ENCODE measurements at regions not wholly inside any gene's neighbourhood (a gene's known extent, or its start where the extent isn't known, plus 50 kb on each side); places are given as distances from the start of the nearest gene placed in this dataset.

DNA sequence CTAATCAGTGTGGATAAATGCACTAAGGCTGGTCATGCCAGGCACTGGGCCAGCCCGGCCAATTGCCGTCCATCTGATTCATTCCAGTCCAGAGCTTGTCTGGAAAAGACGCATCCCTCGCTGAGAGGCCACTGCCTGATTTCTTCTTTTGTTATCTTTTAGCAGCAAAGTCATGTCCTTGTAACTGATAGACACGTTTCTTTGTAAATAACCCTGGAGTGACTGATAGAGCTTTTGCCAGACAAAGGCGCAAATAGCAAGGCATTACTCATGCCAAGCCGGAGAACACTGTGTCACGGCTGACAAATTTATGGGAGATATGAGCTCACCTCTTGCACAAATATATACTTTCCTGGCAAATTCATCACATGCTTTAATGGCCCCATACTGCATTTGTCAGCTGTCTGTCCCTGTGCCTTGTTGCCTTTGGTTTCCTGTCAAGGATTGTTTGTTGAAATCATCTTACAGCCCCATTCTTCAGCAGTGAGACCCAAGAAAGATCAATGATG lies 164.4 kb downstream of the ETAA1 start:
- Histone ChIP-seq H3K9me3 (ENCODE audit: insufficient read depth, low read depth, low read length) (no peaks in the 10 kb centered on the region), H3K27ac (ENCODE audit: low read length) (no peak overlapping the region), H3K4me1 (ENCODE audit: insufficient read depth, low read length) (no peaks in the 10 kb centered on the region), H3K27me3 (ENCODE audit: insufficient read depth, low read length) (no peaks in the 10 kb centered on the region), H3K9ac (ENCODE audit: low read depth, low read length) (no peak overlapping the region), H3K4me3 (ENCODE audit: low read length) (no peak overlapping the region), H3K36me3 (ENCODE audit: insufficient read depth, low read depth, low read length) (no peaks in the 10 kb centered on the region)

DNA sequence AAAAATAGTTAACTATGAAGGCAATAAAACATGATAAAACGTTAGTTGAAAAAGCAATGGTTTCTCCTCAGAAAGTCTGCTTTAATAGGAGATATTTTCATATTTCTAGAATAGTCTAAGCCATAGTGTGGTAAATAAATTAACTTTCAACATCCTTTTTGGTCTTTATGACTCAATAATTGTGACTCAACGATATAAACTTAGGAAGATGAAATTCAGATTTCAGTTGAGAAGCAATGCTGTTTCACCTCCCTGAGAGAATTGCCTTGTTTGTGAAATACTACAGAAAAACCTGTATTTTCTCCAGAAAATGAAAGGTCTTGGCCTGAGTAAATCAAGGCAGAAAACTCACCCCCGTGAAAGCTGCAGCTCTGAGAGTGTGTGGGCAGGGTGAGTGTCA lies 166.9 kb downstream of the ETAA1 start:
- H3K36me3 ChIP-seq (ENCODE audit: insufficient read depth, low read depth, low read length) = no peaks in the 10 kb centered on the region
- no peaks in the 10 kb centered on the region for H3K27me3 ChIP-seq (ENCODE audit: insufficient read depth, low read length)
- no peaks in the 10 kb centered on the region for H3K9me3 ChIP-seq (ENCODE audit: insufficient read depth, low read depth, low read length)
- no peak overlapping the region for H3K27ac ChIP-seq (ENCODE audit: low read length)
- no peak overlapping the region for H3K9ac ChIP-seq (ENCODE audit: low read depth, low read length)
- no peaks in the 10 kb centered on the region for H3K4me1 ChIP-seq (ENCODE audit: insufficient read depth, low read length)
- H3K4me3 ChIP-seq (ENCODE audit: low read length) = no peak overlapping the region

GRCh38 chr2:67564626-67565025 lies 167.5 kb downstream of the ETAA1 start:
- Histone ChIP-seq H3K36me3 (ENCODE audit: insufficient read depth, low read depth, low read length) (no peaks in the 10 kb centered on the region), H3K4me3 (ENCODE audit: low read length) (no peak overlapping the region), H3K9ac (ENCODE audit: low read depth, low read length) (no peak overlapping the region), H3K27ac (ENCODE audit: low read length) (no peak overlapping the region), H3K4me1 (ENCODE audit: insufficient read depth, low read length) (no peaks in the 10 kb centered on the region), H3K9me3 (ENCODE audit: insufficient read depth, low read depth, low read length) (no peaks in the 10 kb centered on the region), H3K27me3 (ENCODE audit: insufficient read depth, low read length) (no peaks in the 10 kb centered on the region)

DNA sequence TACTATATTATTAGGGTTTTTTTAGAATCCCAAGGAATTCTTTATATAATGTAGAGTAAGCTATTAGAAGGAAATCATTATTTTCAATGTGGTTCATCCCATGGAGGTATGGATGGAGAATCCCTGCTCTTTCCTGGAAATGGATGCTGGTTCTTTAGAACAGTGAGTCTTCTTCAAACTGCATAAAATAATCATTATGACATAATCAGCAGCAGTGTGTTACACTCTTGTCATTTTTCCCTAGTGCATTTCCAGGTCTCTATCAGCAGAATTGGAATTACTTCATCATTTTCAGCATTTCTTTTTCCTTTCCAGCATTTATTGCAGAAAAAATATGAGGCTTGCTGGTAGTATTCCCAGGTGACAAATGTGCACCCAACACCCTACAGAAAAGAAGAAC lies 168.1 kb downstream of the ETAA1 start:
- no peaks in the 10 kb centered on the region for H3K4me1 ChIP-seq (ENCODE audit: insufficient read depth, low read length)
- H3K27ac ChIP-seq (ENCODE audit: low read length) = no peak overlapping the region
- no peak overlapping the region for H3K4me3 ChIP-seq (ENCODE audit: low read length)
- no peak overlapping the region for H3K9ac ChIP-seq (ENCODE audit: low read depth, low read length)
- H3K36me3 ChIP-seq (ENCODE audit: insufficient read depth, low read depth, low read length) = no peaks in the 10 kb centered on the region
- no peaks in the 10 kb centered on the region for H3K9me3 ChIP-seq (ENCODE audit: insufficient read depth, low read depth, low read length)
- H3K27me3 ChIP-seq (ENCODE audit: insufficient read depth, low read length) = no peaks in the 10 kb centered on the region

DNA sequence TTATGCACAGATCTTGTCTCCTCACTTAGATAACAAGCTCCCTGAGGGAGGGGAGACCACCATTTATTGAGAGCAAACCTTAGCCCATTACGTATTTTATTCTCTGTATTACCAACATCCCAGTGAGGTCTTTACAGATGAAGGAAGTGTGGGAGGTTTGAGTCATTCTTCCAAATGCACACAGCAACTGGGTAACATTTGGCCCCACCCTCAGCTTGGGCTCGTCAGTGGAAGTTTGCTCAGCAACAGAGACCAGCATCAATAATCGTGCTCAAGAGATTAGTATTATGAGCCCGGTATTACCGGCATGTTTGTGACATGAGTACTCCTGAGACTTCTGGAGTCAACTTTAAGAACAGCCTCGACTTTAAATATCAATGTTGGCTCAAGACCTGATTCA lies 168.6 kb downstream of the ETAA1 start:
- H3K4me1 ChIP-seq (ENCODE audit: insufficient read depth, low read length) = no peaks in the 10 kb centered on the region
- no peak overlapping the region for H3K27ac ChIP-seq (ENCODE audit: low read length)

DNA sequence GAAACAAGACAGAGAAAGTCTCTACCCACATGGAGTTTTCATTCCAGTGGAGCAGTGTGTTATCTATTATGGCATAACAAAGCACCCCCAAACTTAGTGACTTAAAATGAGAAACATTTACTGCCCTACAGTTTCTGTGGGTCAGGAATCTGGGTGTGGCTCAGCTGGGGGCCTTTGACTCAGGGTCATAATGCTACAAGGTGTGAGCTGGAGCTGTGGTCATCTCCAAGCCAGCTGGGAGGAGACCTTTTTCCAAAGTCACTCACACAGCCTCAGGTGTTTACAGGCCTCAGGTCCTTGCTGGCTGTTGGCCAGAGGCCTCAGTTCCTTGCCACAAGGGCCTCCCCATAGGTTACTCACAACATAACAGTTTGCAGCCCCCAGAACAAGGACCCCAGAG lies 169.2 kb downstream of the ETAA1 start:
- H3K4me1 ChIP-seq (ENCODE audit: insufficient read depth, low read length) = no peaks in the 10 kb centered on the region
- H3K27ac ChIP-seq (ENCODE audit: low read length) = no peak overlapping the region
- H3K36me3 ChIP-seq (ENCODE audit: insufficient read depth, low read depth, low read length) = no peaks in the 10 kb centered on the region
- H3K9ac ChIP-seq (ENCODE audit: low read depth, low read length) = no peak overlapping the region
- H3K9me3 ChIP-seq (ENCODE audit: insufficient read depth, low read depth, low read length) = no peaks in the 10 kb centered on the region
- H3K27me3 ChIP-seq (ENCODE audit: insufficient read depth, low read length) = no peaks in the 10 kb centered on the region
- H3K4me3 ChIP-seq (ENCODE audit: low read length) = no peak overlapping the region

More for the DNA sequence above, 168.6 kb downstream of the ETAA1 start:
- no peaks in the 10 kb centered on the region for H3K36me3 ChIP-seq (ENCODE audit: insufficient read depth, low read depth, low read length)
- H3K27me3 ChIP-seq (ENCODE audit: insufficient read depth, low read length) = no peaks in the 10 kb centered on the region
- H3K9me3 ChIP-seq (ENCODE audit: insufficient read depth, low read depth, low read length) = no peaks in the 10 kb centered on the region
- no peak overlapping the region for H3K9ac ChIP-seq (ENCODE audit: low read depth, low read length)
- H3K4me3 ChIP-seq (ENCODE audit: low read length) = no peak overlapping the region

DNA sequence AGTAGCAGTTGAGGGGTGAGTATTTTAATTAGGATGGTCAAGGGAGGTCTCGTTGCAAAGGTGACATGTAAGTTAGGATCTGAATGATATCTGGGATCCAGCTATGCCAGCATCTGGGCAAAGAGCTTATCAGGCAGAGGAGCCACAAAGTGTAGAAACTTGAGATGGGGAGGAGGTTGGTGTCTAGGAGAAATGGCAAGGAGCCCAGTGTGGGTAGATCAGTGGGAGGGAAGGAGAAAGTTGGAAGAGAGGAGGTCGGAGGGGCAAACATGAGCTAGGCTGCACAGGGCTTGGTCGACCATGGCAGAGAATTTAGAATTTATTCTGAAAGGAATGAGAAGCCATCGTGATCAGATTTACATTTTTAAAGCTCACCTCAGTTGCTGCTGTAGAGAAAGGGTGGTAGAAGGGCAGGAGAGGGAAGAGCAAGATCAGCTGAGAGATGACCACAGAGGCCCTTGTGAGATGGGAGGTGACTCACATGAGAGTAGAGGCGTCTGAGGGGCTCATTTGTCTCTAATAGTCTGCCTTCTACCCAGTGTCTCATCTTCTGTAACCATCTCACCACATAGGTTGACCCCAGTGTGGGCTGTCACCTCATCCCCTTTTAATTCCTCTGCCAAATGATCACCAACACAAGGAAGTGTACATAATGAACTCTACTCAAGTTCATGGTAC lies 170.0 kb downstream of the ETAA1 start:
- no peaks in the 10 kb centered on the region for H3K36me3 ChIP-seq (ENCODE audit: insufficient read depth, low read depth, low read length)
- no peaks in the 10 kb centered on the region for H3K9me3 ChIP-seq (ENCODE audit: insufficient read depth, low read depth, low read length)
- no peaks in the 10 kb centered on the region for H3K27me3 ChIP-seq (ENCODE audit: insufficient read depth, low read length)
- H3K4me1 ChIP-seq (ENCODE audit: insufficient read depth, low read length) = no peaks in the 10 kb centered on the region
- no peak overlapping the region for H3K27ac ChIP-seq (ENCODE audit: low read length)
- H3K4me3 ChIP-seq (ENCODE audit: low read length) = no peak overlapping the region
- H3K9ac ChIP-seq (ENCODE audit: low read depth, low read length) = no peak overlapping the region

GRCh38 chr2:67567886-67568285 lies 170.8 kb downstream of the ETAA1 start:
- H3K9me3 ChIP-seq (ENCODE audit: insufficient read depth, low read depth, low read length) = no peaks in the 10 kb centered on the region
- H3K36me3 ChIP-seq (ENCODE audit: insufficient read depth, low read depth, low read length) = no peaks in the 10 kb centered on the region
- H3K4me1 ChIP-seq (ENCODE audit: insufficient read depth, low read length) = no peaks in the 10 kb centered on the region
- no peak overlapping the region for H3K27ac ChIP-seq (ENCODE audit: low read length)
- no peak overlapping the region for H3K9ac ChIP-seq (ENCODE audit: low read depth, low read length)
- H3K4me3 ChIP-seq (ENCODE audit: low read length) = no peak overlapping the region
- H3K27me3 ChIP-seq (ENCODE audit: insufficient read depth, low read length) = no peaks in the 10 kb centered on the region

GRCh38 chr2:67570611-67571010 lies 173.5 kb downstream of the ETAA1 start:
- Histone ChIP-seq H3K36me3 (ENCODE audit: insufficient read depth, low read depth, low read length) (no peaks in the 10 kb centered on the region), H3K4me3 (ENCODE audit: low read length) (no peak overlapping the region), H3K27me3 (ENCODE audit: insufficient read depth, low read length) (no peaks in the 10 kb centered on the region), H3K9me3 (ENCODE audit: insufficient read depth, low read depth, low read length) (no peaks in the 10 kb centered on the region), H3K4me1 (ENCODE audit: insufficient read depth, low read length) (no peaks in the 10 kb centered on the region), H3K9ac (ENCODE audit: low read depth, low read length) (no peak overlapping the region), H3K27ac (ENCODE audit: low read length) (no peak overlapping the region)

DNA sequence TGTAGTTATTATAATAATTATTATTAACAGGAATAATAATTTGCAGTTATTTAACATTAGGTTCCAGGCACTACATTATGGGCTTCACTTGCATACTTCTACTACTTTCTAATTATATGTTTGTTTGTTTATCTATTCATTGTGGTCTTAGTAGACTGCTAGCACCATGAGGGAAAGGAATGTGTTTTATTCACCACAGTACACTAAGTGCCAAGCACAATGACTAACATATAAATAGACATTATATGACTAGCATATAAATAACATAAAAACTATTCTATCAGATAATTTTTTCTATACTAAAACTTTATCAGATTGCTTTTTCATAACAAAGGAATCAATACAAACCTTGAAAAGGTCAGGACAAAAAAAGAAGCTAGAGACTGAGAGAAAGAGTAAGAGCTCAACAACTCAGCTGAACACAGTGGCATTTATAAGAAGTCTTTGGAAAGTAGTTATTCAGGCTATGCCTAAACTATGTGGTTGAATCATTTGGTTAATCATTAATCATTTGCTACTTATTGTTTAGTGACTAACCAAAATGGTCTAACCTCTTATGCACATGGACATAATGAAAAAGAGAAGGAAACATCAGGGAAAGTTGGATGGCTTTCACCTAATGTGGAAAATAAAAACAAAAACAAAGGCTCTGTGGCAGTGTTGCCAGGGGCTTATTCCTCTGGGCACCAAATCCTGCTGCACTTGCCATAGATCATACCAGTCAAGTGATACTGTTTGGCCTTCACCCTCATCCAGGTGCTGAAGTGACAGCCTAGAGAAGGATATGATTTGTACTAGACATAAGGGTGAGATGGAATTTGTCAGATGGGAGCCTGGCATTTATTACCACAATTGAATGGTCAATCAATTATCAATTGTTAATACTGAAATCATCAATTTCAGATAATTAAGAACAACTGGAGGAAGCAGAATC lies 174.9 kb downstream of the ETAA1 start:
- Histone ChIP-seq H3K9me3 (ENCODE audit: insufficient read depth, low read depth, low read length) (no peaks in the 10 kb centered on the region), H3K4me3 (ENCODE audit: low read length) (no peak overlapping the region), H3K27ac (ENCODE audit: low read length) (no peak overlapping the region), H3K9ac (ENCODE audit: low read depth, low read length) (no peak overlapping the region), H3K4me1 (ENCODE audit: insufficient read depth, low read length) (no peaks in the 10 kb centered on the region), H3K27me3 (ENCODE audit: insufficient read depth, low read length) (no peaks in the 10 kb centered on the region), H3K36me3 (ENCODE audit: insufficient read depth, low read depth, low read length) (no peaks in the 10 kb centered on the region)

- H3K4me3 ChIP-seq (ENCODE audit: low read length) = no peak overlapping the region
- H3K27ac ChIP-seq (ENCODE audit: low read length) = no peak overlapping the region
- H3K9ac ChIP-seq (ENCODE audit: low read depth, low read length) = no peak overlapping the region
Observed at GRCh38 chr2:67572721-67573435, 175.7 kb downstream of the ETAA1 start.

More at GRCh38 chr2:67572721-67573435, 175.7 kb downstream of the ETAA1 start:
- no peaks in the 10 kb centered on the region for H3K4me1 ChIP-seq (ENCODE audit: insufficient read depth, low read length)
- H3K9me3 ChIP-seq (ENCODE audit: insufficient read depth, low read depth, low read length) = no peaks in the 10 kb centered on the region
- H3K36me3 ChIP-seq (ENCODE audit: insufficient read depth, low read depth, low read length) = no peaks in the 10 kb centered on the region
- H3K27me3 ChIP-seq (ENCODE audit: insufficient read depth, low read length) = no peaks in the 10 kb centered on the region

Data from iPS-20b (cell line).